Activated naive CD8-positive, alpha-beta T cell treated with anti-CD3 and anti-CD28 coated beads, Interleukin-2, amount 50 U/mL, for 16 hours (primary cell): ENCODE measurements at regions not wholly inside any gene's neighbourhood (a gene's known extent, or its start where the extent isn't known, plus 50 kb on each side); places are given as distances from the start of the nearest gene placed in this dataset.
"Not testable (repeated sequence)": the region's sequence is repeated elsewhere in the genome, so short reads cannot be mapped to it uniquely, and the experiment has no call there.

Source experiments
- DNase-seq: peaks from one replicate; pipeline ENCODE4 v3.0.0-alpha.2; 2020; ENCODE audit warnings: low read depth, low spot score

DNA sequence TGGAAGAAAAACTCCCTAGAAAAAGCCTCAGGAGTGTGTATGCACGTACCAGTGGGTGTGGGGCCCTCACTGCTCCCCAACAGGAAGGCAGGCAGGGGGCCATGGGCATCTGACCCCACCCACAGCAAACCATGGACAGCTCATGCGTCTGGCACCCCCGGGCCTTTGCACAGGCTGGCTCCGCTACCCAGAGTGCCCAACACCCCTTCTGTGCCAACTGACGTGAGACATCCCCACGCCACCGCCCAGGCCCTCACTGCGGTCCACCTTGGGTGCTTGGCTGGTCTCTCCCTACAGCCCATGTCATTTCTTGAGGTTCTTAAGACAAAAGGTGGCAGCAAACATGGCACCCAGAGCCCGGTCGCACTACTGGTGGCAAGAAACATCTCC is 91.4 kb downstream of the NCOR2 start:
- no peak for DNase-seq

DNA sequence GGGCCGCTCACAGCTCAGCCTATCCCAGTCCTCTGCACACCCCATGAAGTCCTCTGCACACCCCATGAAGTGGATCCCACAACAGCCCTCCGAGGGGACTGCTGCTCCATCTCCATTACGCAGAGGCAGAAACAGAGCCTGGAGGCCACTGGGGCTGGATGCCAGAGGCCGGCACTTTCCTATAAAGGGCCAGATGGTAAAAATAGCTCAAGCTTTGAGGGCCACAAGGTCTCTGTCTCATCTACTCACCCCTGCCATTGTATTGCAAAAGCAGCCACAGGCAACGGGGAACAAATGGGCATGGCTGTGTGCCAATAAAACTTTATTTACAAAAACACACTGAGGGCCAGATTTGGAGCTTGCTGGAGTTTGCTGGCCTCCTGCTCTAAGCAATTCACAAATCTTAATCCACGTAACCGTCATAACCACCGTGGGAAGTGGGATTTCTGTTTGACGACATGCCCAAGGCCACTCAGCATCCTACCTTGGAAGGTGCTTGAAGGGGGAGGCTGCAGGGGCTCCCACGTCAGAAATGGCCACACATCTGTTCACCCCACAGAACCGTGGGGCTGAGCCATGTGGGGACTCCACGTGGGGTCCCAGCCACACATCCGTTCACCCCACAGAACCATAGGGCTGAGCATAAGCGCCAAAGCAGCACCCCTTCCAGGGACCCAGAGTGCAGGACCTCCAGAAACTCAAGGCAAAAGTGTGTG is 92.0 kb downstream of the NCOR2 start:
- DNase-seq: no peak

DNA sequence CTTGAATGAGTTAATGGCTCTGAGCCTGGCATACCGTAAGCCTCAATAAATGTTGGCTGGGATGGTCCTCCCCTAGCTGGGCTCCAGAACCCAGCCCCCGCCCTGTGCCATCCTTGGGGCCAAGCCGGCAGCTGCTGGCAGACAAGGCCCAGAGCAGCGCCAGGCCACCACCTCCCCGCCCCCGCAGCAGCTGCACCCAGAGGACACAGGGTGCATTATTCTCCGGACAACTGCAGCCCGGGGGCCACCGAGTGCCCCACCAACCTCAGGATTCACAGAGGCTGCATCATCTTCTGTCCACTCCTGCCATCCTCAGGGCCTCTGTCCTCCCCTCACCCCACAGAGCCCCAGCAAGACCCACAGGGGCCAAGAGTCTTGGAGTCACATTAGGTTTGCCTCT is 92.7 kb downstream of the NCOR2 start:
- DNase-seq: no peak

DNA sequence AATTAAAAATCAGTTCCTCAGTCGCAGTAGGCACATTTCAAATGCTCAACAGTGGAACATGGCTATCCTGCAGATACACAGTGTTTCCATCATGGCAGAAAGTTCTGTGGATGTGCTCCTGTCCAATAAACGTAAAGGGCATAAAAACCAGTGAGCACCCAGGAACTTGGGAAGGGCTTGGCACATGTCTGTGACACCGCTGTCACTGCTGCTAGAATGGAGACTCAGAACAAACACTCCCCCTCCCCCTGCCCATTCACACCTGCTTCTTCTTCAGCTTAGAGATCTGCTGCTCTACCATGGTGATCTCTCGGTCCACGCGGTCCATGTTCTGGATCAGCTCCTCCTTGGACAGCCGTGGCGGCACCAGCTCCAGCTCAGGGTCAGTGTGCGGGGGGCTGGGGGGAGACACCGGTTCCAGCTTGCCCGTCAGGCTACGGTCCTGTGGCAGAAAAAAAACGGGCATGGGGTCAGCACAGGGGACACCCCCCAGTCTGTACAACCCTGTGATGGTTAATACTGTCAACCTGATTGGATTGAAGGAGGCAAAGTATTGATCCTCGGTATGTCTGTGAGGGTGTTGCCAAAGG is 94.6 kb downstream of the NCOR2 start:
- no peak for DNase-seq

DNA sequence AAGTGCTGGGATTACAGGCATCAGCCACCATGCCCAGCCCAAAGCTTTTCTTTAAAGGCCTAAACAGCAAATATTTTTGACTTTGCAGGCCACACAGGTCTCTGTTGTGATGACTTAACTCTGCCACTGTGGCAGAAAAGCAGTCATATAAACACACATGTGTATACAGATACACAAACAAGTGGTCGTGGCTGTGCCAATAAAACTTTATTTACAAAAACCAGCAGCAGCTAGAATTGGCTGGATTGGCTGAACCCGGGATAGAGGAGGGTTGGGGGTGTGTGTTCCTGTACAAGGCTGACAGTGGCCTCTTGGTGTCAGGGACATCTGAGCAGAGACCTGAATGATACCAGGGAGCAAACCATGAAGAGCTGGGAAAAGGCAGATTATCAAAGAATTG is 95.6 kb downstream of the NCOR2 start:
- no peak for DNase-seq

DNA sequence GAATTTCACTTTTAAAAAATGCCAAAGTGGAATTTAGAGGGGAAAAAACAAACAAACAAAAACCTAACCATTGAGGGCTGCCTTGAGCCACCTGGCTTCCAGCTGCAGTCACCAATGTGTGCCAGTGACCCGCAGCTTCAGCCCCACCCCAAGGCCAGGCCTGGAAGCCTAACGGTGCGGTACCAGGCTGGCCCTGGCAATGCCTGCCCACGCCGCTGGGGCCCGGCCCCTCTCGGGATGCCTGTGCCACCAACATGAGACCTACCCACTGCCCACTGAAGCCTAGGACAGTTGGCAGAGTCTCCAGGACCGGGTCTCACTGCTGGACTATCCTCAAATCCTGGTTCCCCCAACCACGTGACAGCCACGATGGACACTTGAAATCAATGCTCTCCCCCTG is 96.6 kb downstream of the NCOR2 start:
- DNase-seq: no peak

DNA sequence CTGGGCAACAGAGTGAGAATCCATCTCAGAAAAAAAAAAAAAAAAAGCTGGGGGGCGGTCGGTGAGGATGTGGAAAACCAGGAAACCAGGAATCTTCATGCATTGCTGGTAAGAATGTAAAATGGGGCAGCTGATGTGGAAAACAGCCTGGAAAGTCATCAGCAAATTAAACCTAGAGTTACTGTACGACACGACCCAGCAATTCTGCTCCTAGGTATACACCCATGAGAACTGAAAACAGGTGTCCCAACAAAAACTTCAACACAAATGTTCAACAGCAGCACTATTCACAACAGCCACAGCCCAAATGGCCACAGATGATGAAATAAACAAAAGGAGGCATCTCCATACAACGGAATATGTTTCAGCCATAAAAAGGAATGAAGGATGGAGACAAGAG is 97.3 kb downstream of the NCOR2 start:
- DNase-seq: no peak

DNA sequence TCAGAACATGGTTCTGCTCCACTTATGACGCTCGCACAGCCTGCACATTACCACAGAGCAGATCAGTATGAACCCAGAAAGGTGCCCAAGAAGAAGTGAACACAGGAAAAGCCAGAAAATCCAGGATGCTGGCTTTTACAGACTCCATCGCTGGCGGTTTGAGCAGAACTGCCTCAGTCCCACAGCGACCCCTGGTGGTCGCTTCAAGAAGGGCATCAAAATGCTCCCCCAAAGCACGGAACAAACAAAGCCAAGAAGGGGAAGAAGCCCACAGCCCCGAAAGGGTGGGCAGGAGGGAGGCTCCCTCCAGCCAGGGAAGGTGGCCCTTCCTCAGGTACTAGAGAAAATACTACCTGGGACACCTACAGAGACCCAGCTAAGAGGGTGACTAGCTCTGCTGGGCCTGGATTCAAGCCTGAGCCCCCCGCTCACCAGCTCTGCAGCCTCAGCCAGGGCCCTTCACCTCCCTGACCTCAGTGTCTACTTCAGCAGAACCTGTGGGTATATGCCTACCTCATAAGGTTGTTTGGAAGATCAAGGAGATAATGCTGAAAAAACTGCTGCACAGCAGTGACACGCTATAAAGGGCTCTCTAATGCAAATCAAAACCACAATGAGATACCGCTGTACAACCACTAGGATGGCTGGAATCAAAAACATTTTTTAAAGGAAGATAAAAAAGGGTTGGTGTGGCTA is 98.1 kb downstream of the NCOR2 start:
- no peak for DNase-seq

DNA sequence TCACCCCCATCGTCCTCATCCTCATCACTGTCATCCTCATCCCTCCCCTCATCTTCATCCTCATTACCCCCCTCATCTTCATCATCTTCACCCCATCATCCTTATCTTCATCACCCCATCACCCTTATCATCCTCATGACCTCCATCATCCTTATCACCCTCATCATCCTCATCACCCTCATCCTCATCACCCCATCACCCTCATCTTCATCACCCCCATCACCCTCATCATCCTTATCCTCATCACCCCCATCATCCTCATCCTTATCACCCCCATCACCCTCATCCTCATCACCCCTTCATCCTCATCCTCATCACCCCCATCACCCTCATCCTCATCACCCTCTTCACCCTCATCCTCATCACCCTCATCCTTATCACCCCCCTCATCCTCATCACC is 99.9 kb downstream of the NCOR2 start:
- not testable (repeated sequence) for DNase-seq

DNA sequence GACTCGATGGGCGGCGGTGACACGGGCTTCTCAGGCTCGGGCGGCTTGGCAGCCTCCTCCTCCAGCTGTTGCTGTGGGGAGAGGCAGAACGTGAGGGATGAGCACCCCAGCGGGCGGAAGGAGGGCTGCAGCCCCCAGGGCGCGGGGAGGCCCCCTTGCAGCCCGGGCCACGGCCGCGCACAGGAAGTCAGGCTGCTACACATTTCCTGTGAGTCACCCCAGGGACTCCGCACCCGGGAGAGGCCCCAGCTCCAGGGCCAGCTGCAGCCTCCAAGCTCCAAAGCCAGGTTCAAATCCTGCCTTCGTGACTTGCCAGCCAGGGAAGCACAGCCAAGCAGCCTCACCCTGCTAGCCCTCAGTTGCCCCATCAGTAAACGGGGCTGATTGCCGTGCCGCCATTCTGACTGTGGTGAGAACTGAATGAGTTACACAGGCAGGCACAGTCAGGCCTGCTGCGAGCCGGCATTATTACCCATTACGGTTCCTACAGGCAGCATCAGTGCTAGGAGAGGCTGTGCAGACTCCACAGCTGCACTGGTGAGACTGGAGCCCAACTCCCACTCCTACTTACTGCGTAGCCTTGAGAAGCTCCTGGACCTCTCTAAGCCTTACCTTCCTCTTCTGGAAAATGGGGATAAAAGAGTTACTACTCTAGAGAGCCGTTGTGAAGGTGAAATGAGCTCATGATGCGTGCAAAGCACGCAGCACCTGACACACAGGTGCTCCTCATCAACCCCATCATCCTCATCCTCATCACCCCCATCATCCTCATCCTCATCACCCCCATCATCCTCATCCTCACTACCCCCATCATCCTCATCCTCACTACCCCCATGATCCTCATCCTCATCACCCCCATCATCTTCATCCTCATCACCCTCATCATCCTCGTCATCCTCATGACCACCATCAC is 100.9 kb downstream of the NCOR2 start:
- DNase-seq: peak; percentile 74

DNA sequence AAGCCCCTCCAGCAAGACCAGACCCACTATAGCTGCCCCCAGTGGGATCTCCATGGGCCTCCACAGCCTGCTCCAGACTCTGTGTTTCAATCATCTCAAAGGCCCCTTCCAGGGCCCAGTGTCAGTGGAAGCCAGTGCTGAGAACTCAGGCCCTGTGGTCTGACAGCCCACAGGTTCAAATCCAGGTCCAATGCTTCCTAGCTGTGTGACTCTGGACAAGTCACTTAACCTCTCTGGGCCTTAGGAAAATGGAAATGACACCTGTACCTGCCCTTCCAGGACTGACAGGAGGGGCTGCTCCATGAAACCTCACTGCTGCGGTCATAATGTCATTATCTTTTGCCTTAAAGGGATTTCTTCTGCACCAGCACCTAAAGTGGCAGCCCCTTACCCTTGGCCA is 101.9 kb downstream of the NCOR2 start:
- no peak for DNase-seq

DNA sequence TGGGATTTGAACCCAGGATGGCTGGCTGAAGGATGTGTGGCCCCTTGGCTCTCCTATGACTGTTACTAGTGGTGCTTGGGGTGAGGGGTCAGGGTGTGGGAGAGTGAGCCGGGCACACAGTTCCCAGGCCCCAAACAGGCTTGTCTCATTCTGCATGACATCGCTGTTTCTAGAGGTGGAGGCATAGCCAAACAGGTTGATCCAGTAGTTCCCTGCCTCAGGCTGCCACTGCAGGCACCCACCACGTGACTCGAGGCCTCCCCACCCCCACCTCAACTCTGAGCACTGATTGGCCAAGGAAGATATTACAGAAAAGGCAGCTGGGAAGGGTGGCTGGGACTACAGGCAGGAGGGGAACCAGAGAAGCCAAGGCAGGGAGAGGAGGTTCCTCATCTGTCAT is 102.6 kb downstream of the NCOR2 start:
- DNase-seq: no peak

DNA sequence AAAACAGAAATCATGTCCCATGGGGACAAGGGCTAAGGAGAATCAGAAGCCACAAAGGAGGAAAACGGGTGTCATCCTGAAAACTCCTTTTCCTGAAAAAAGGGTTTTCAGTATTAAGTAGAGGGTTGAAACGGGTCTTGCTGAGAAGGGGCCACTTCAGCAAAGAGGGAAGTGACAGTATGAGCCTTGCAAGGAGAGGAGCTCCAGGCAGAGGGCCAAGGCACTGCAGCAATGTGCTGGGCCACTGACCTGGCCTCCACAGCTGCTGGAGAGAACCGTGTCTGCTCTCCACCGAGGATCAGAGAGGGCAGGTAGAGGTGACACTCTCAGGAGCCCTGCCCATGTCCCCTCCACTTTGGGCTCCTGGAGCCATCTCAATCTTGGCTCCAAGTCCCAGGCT is 103.3 kb downstream of the NCOR2 start:
- DNase-seq: no peak

DNA sequence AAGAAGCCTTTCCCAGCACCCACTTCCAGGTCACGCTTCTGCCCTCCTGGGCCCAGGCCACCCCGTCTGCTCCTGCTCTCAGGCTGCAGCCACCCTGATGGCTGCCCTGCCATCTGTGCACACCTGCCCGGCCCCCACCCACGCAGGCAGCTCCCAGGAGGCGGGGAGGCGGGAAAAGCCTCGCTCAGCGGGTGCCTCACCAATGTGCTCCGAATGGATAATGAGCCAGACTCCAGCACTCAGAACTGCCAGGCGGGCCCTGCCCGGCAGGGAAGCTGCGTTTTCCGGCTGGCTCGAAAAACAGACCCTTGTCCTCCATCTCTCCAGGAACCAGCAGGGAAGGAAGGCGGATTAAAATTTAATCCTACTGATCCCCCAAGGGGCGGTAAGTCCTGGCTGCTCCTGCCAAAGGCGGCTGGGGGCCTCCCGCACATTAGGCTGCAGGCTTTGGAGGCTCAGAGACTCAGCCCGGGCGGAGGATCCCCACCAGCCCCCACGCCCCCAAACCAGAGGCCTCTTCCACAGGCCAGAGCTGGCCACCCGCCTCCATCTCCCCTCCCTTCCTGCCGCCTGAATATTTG is 104.0 kb downstream of the NCOR2 start:
- no peak for DNase-seq

DNA sequence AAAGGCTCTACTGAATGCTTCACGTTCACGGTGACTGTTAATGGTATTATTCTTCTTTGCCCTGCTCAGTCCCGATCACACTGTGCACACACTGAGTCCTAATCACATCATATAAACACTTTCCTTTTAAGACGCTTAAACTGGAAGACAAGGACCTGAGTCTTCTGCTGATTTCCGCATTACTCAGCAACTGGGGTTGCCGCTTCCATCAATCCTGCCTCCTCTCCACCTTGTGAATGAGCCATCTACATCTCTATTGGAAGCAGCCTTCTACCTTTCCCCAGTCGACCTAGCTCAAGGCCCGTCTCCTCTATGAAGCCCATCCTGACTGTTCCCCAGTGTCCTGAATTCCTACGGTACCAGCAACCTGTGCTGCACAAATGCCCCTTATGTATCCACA is 104.7 kb downstream of the NCOR2 start:
- DNase-seq: no peak

DNA sequence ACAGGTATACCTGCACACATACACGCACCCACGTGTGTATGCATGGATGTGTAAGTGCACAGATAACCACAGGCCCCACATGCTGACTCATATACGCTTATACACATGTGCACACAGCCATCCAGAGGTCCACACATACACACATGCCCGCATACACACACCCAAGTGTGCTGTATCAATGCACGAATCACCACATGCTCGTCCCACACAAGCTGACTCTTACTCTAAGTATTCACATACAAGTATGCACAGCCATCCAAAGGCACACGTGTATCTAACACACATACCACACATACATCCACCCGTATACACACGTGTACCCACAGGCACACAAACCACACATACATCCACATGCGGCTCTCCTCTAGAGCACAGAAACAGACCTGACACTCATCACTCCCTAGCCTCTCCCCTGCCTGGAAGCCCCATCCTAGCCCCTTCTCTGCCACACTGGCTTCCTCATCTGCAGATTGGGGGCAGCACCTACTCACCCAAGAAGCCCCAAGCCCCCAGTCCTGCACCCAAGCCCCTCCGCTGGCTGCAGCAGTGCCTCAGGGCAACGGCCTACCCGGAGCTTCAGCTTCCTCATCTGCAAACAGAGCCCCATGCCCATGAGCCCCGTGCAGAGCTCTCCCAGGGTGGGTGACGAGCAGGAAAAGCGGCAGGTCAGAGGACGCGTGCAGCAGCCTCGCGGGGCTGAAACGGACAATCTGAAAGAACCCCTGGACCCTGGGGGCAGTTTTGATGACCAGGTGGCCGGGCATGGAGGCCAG is 105.4 kb downstream of the NCOR2 start:
- no peak for DNase-seq

DNA sequence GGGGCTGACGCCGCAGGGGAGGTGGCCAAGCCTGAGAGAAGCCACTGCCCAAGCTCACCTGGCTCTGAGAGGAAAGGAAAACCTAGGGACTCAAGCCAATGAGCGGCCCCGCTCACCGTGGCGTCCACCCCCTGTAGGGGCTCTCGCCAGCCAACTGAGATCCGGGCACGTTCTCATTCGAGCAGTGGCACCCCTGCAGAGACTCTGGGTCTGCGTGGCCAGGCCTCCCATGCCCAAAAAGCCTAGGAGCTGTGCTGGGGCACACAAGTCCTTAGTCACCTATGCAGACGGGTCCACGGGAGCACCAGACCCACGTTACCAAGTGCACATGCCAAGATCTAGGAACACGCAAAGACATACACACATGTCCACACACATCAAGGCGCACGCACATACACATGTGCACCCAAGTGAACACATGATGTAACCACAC is 106.2 kb downstream of the NCOR2 start:
- no peak for DNase-seq

DNA sequence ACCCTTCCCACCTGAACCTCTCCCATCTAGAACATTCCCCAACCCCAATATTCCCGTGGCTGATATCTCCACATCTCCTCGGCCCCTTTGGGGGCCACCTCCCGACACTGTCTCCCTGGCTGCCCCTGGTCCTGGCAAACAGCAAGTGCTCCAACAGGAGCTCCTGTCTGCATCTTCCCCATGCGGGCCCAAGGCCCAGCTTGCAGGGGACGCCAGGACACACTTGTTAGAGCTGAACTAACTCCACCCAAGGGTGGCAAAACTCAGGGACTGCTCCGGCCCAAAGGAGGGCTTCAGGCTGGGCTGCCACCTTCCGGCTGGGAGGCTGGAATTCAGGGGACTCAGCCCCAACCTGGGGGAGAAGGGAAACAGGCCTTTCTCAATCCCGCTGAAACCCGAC is 106.6 kb downstream of the NCOR2 start:
- DNase-seq: no peak

DNA sequence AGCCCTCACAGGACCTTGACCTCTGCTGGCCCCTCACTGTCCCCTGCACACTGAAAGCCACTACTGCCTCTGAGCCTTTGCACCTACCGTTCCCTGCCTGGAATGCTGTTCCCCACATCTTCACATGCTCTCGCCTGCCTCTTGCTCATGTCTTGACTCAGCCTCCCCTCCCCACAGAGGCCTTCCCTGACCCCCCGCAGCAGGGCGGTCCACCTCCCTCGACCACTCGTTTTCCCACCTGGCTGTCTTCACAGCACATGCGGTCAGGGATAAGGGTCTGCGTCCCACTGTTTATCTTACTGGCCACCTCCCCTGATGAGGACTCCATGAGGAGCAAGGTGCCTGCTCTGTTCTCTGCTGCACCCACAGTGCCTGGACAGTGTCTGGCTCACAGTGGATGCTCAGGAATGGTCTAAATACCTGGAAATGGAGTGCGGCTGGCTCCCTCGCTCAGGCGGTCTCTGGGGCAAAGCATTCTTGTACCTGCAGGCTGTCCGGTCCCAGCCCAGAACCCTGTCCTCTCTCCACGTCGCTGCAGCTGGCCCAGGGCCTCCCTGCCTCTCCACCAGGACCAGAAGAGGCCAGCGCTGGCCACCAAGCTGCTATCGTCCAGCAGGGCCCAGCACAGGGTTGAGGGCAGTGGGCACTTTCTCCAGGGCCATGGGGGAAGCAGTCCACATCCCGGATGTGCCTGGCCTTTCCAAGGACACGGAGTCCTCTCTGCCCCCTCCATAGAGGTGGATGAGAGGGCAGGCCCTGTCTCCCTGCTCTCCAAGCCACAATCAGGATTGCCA is 107.4 kb downstream of the NCOR2 start:
- no peak for DNase-seq
